Nephron (organoid): ENCODE measurements at regions not wholly inside any gene's neighbourhood (a gene's known extent, or its start where the extent isn't known, plus 50 kb on each side); places are given as distances from the start of the nearest gene placed in this dataset.

ENCODE experiments used
- H3K27ac Mint-ChIP-seq, 3 experiments: 2 replicates each; pipeline ENCODE4 v1.8.0; 2020; ENCODE audit warnings: mixed read lengths in 3 of 3, mild to moderate bottlenecking in 2 of 3, moderate library complexity in 1 of 3
- H3K27me3 Mint-ChIP-seq: 2 replicates; pipeline ENCODE4 v1.8.0; 2021; ENCODE audit warnings: low read depth, mild to moderate bottlenecking, moderate library complexity, mixed read lengths
- H3K36me3 Mint-ChIP-seq: 2 replicates; pipeline ENCODE4 v1.8.0; 2020; ENCODE audit warnings: low read depth, mixed read lengths
- H3K4me1 Mint-ChIP-seq: 2 replicates; pipeline ENCODE4 v1.8.0; 2020; ENCODE audit warnings: mixed read lengths
- H3K4me3 Mint-ChIP-seq, 3 experiments: 2 replicates each; pipeline ENCODE4 v1.8.0; 2020; ENCODE audit warnings: mild to moderate bottlenecking in 3 of 3, mixed read lengths in 3 of 3, moderate library complexity in 2 of 3
- H3K9me3 Mint-ChIP-seq: 2 replicates; pipeline ENCODE4 v1.8.0; 2020; ENCODE audit warnings: mixed read lengths
- TF ChIP-seq, protein P1 (sequence below), 3 experiments: fragments of 200-600 bp; sonication (generic); IDR thresholded peaks; one replicate each; pipeline ENCODE4 v1.5.0; 2021; ENCODE audit warnings: antibody characterized with exemption in 3 of 3; ENCODE audit not compliant: unreplicated experiment in 3 of 3

- no peaks in the 10 kb centered on the region for H3K9me3 Mint-ChIP-seq
- no peaks in the 10 kb centered on the region for H3K36me3 Mint-ChIP-seq
- H3K4me1 Mint-ChIP-seq = no peaks in the 10 kb centered on the region
- no peak overlapping the region for H3K4me3 Mint-ChIP-seq
- no peaks in the 10 kb centered on the region for H3K27me3 Mint-ChIP-seq
- no peak overlapping the region for H3K27ac Mint-ChIP-seq
- TF ChIP-seq, protein P1, sequence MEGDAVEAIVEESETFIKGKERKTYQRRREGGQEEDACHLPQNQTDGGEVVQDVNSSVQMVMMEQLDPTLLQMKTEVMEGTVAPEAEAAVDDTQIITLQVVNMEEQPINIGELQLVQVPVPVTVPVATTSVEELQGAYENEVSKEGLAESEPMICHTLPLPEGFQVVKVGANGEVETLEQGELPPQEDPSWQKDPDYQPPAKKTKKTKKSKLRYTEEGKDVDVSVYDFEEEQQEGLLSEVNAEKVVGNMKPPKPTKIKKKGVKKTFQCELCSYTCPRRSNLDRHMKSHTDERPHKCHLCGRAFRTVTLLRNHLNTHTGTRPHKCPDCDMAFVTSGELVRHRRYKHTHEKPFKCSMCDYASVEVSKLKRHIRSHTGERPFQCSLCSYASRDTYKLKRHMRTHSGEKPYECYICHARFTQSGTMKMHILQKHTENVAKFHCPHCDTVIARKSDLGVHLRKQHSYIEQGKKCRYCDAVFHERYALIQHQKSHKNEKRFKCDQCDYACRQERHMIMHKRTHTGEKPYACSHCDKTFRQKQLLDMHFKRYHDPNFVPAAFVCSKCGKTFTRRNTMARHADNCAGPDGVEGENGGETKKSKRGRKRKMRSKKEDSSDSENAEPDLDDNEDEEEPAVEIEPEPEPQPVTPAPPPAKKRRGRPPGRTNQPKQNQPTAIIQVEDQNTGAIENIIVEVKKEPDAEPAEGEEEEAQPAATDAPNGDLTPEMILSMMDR (IDR thresholded peaks at IDR 0.05; ENCODE audit: unreplicated experiment in 3 of 3) = no peak
Observed at GRCh38 chr3:28808068-28808467, 459.4 kb upstream of the AZI2 start.

GRCh38 chr3:28816017-28816416 lies 464.9 kb upstream of the RBMS3 start:
- Mint-ChIP-seq H3K27ac (no peak overlapping the region), H3K36me3 (no peaks in the 10 kb centered on the region), H3K4me1 (no peaks in the 10 kb centered on the region), H3K9me3 (peaks cover 9% of the 10 kb centered on the region), H3K27me3 (no peaks in the 10 kb centered on the region), H3K4me3 (no peak overlapping the region)
- TF ChIP-seq, protein P1 (IDR thresholded peaks at IDR 0.05; ENCODE audit: unreplicated experiment in 3 of 3) = no peak

DNA sequence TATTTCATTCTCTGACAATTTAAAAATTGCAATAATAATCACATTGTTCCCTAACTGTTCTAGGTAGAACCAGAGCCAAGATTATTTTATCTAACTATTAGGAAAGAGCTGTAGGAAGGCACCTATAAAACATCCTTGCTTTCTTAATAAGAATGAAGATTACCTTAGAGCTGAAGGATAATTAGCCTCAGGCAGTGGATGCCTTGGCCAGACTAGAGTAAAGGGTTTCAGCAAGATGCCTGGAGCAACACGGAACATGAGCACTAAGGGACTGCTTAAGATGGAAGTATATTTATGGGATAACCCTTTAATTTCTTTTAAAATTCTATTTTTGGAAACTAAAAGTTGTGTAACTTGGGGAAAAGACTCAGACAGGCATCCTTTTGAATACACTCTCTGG lies 456.6 kb upstream of the RBMS3 start:
- Mint-ChIP-seq H3K4me1 (peaks cover 10% of the 10 kb centered on the region), H3K27ac (no peak overlapping the region), H3K9me3 (peaks cover 3% of the 10 kb centered on the region), H3K36me3 (no peaks in the 10 kb centered on the region), H3K27me3 (peaks cover 3% of the 10 kb centered on the region), H3K4me3 (no peak overlapping the region)
- TF ChIP-seq, protein P1 (IDR thresholded peaks at IDR 0.05; ENCODE audit: unreplicated experiment in 3 of 3) = no peak

DNA sequence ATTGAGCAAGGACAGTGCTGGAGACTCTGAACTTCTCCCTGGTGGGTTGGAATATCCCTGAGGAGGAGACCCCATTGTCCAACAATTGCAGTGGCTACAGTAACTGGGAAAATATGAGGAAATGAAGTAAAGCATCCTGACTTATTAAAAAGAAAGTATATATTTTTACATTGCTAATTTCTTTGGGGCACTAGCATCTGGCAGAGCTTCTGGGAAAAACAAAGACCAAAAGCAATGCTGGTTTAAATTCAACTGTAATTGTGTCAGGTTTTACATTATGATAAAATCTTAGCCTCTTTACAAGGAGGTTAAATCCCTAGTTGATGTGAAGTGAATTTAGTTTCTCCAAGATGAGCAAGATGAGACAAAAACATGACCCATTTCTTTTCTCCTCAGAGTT lies 454.0 kb upstream of the RBMS3 start:
- peak overlapping the region; percentile 6 to 32 (median 30) for H3K27ac Mint-ChIP-seq
- TF ChIP-seq, protein P1 (IDR thresholded peaks at IDR 0.05; ENCODE audit: unreplicated experiment in 3 of 3) = no peak
- peaks cover 10% of the 10 kb centered on the region for H3K4me1 Mint-ChIP-seq
- no peaks in the 10 kb centered on the region for H3K36me3 Mint-ChIP-seq
- H3K27me3 Mint-ChIP-seq = no peaks in the 10 kb centered on the region
- no peak overlapping the region for H3K4me3 Mint-ChIP-seq
- H3K9me3 Mint-ChIP-seq = peaks cover 13% of the 10 kb centered on the region

GRCh38 chr3:28835249-28835648 lies 445.6 kb upstream of the RBMS3 start:
- TF ChIP-seq, protein P1 (IDR thresholded peaks at IDR 0.05; ENCODE audit: unreplicated experiment in 3 of 3) = no peak
- H3K4me1 Mint-ChIP-seq = peaks cover 13% of the 10 kb centered on the region

DNA sequence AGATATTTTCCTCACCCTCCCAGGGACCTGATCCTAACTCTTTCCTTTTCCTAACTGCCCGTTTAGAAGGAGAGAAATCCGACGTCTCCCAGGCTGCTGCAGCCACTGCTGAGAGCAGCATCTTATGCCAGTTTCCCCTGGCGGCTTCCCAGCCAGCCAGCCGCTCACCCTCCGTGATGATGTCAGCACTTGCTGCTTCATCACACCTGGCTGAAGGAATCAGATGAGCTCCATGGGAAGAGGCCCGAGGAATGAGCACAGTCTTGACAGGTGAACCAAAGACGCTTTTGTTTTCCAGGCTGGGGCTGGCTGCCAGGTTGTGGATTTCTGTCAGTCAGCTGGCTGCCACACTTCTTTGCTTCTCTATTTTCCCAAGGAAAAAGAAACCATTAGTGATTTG lies 445.1 kb upstream of the RBMS3 start:
- H3K27ac Mint-ChIP-seq = no peak overlapping the region
- no peak overlapping the region for H3K4me3 Mint-ChIP-seq
- peaks cover 4% of the 10 kb centered on the region for H3K9me3 Mint-ChIP-seq
- peaks cover 18% of the 10 kb centered on the region for H3K4me1 Mint-ChIP-seq
- peaks cover 20% of the 10 kb centered on the region for H3K27me3 Mint-ChIP-seq
- TF ChIP-seq, protein P1 (IDR thresholded peaks at IDR 0.05; ENCODE audit: unreplicated experiment in 3 of 3) = no peak
- H3K36me3 Mint-ChIP-seq = no peaks in the 10 kb centered on the region

More at GRCh38 chr3:28835249-28835648, 445.6 kb upstream of the RBMS3 start:
- Mint-ChIP-seq H3K27me3 (peaks cover 19% of the 10 kb centered on the region), H3K4me3 (no peak overlapping the region), H3K9me3 (peaks cover 9% of the 10 kb centered on the region), H3K36me3 (no peaks in the 10 kb centered on the region), H3K27ac (no peak overlapping the region)
